GM11168 (cell line): ENCODE measurements at regions not wholly inside any gene's neighbourhood (a gene's known extent, or its start where the extent isn't known, plus 50 kb on each side); places are given as distances from the start of the nearest gene placed in this dataset.
"Not testable (repeated sequence)": the region's sequence is repeated elsewhere in the genome, so short reads cannot be mapped to it uniquely, and the experiment has no call there.

Source experiments
- in situ Hi-C: fragments of 300-500 bp; cut with MboI; formaldehyde crosslinking; loops from one replicate; pipeline ENCODE4 v1.12.0; 2022; ENCODE audit warnings: low sequenced_read_pairs; ENCODE audit not compliant: unreplicated experiment

DNA sequence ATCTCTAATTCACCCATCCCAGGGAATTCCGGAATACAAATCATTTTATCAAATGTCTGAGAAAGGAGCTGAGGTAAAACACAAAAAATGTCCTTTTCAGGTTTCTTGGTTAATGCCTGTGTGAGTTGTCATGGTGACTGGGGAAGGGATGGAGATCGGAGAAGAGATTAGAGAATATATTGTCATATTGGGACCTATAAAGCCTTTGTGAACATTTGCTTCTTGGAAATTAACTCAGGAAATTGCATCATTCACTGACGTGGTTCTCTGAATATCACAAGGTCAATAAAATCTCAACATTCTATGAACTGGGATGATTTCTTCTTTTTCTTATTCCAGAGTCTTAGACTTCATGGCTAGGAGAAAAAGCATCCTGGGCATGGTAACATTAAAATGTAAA, 174.8 kb upstream of the GLRA2 start:
- in situ Hi-C loops, result no loop called here

DNA sequence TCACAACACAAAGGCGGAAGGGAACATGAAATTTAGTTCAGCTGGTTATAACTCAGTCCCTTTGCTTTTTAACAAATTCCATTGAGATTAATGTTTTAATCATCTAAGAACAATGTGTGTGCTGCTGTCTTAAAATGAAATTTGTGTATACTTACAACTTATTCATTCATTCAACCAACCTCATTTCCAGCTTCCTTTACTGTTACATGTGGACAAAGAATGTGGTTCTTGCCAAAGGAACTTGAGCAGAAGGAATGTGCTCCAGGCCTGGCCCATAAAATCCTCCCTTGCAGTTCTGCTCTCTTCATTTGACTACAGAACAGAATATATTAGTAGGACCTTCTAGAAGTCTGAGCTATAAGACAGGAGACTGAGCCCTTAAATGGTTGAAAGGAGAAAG, 176.8 kb upstream of the GLRA2 start:
- in situ Hi-C loops, result no loop called here

DNA sequence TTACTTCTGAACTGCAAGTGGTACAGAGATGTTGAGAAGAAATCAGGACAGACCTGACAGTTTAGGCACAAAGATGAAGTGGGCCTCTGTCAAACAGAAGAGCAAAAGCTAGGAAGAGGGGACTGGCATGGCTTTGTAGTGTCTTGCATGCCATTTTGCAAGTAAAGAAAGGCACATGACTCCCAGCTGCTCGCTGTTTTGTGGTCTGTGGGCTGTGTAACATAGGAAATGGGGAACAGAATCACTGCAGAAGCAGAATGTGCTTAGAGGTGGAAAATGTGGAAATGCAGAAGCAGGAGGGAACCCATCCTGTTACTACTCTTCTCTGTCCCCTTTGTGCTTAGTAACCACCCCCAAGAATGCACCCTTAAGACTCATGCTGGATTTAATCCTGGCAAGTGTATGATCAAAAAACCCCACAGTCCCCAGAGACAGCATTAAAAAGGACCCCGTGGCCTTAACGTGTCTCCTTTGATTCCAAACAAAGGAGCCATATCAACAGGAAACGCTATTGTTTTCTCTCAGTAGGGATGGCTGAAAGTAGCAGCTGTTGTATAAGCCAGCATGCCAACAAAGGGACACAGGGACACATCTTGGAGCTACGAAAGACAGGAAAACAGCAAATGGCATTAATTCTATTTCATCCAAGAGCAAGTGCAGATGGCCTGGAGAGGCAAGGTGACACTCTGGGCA, 177.6 kb upstream of the GLRA2 start:
- in situ Hi-C loops, result no loop called here

DNA sequence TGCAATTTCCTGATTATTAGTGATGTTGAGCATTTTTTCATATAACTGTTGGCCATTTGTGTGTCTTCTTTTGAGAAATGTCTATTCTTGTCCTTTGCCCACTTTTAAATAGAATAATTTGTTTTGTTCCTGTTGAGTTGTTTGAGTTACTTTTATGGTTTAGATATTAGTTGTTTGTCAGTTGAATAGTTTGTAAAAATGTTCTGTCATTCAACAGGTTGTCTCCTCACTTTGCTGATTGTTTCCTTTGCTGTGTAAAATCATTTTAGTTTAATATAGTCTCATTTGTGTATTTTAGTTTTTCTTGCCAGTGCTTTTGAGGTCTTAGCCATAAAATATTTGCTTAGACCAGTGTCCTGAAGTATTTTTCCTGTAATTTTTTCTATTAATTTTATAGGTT, 181.8 kb upstream of the GLRA2 start:
- in situ Hi-C loops, result no loop called here

DNA sequence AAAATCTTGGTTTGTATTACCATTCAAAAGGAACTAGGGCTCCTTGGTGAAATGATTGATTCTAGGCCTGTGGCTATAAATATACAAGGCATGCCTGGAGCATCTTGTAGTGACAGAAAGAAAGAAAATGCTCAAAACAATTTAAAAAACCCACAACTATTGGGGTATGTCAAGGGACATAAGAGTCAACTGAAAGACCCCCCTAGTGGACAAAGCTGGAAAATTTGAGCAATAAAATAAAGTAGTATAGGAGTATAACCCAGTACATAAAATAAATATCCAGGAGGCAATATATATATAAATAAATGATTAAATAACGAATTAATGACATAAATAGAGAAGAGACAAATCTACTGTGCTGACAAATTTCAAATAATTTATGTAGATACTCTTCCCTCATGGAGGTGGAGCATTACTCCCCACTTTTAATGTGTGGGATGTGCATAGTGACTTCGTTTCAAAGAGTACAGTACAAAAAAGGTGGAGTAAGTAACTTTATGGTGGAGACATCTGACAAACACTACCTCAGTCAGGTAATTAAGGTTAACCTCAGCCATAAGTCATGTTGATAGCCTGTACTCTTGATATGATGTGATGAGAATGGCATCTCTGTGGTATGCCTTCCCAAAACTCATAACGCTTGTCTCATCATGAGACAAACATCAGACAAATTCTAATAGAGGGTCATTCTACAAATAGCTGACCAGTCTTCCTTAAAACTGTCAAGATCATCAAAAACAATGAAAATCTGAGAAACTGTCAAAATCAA, 185.0 kb upstream of the GLRA2 start:
- in situ Hi-C loops, result no loop called here

DNA sequence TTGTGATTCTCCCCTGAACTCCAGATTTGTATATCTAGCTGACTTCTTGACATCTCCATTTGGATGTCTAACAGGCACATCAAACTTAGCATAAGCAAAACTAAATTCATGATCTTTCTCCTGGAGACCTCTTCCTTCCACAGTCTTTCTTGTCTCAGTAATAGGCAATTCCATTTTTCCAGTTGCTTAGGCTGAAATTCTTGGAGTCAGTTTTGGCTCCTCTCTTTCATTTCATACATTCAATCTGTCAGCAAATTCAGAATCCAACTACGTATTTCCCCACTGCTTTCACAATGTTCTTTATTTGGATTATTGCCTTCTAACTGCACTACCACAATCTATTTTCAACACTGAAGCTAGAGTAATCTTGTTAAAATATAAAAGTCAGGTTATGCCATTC, 219.9 kb upstream of the GLRA2 start:
- in situ Hi-C loops, result no loop called here

DNA sequence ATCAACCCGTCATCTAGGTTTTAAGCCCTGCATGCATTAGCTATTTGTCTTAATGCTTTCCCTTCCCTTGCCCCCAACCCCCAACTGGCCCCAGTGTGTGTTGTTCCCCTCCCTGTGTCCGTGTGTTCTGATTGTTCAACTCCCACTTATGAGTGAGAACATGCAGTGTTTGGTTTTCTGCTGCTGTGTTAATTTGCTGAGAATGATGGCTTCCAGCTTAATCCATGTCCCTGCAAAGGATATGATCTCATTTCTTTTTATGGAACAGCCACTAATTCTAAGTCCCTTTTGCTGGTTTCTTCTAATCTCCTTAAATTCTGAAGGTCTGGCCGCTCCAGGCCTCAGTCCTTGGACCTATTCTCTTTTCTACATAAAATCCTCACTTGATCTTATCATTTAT, 220.4 kb upstream of the GLRA2 start:
- in situ Hi-C loops, result not testable (repeated sequence)

DNA sequence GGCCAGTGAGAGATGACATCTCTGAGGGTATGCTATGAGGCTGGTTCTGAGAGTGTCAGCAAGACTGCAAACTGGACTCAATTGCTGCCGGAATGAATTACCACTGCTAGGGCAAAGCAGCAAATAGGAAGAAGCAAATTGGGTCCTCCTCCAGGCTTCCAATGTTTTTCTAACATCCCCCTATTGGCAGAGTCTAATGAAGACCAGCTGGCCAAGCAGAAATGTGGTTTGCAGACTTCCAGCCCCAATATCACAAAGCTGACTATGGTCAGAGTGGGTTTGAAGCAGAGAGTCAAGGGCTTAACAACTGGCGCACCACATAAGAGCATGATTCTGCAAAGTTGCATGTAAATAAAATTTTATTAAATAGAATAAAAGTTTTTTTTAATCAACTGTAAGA, 225.4 kb upstream of the GLRA2 start:
- in situ Hi-C loops, result no loop called here

DNA sequence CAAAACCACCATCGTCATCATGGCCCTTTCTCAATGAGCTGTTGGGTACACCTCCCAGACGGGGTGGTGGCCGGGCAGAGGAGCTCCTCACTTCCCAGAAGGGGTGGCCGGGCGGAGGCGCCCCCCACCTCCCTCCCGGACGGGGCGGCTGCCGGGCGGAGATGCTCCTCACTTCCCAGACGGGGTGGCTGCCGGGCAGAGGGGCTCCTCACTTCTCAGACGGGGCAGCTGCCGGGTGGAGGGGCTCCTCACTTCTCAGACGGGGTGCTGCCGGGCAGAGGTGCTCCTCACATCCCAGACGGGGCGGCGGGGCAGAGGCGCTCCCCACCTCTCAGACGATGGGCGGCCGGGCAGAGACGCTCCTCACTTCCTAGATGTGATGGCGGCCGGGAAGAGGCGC, 226.8 kb upstream of the GLRA2 start:
- in situ Hi-C loops, result not testable (repeated sequence)

DNA sequence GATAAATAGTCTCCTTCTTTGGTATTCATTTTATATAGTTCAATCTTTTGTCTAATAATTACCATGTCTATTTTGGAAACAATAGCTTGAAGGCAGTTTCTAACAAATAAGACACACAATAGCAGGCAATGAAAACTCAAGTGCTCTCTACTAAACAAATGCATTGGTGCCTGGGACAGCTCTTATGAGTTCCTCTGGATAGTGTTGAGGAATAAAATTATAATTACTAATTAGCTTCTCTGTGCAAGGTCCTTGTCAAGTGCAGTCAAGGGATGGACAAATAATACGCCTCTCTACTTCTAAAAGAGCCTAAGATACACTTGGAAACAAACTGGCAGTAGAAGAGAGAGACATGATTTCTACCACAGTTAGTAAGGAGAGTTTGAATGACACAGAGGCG, 229.0 kb upstream of the GLRA2 start:
- in situ Hi-C loops, result no loop called here

DNA sequence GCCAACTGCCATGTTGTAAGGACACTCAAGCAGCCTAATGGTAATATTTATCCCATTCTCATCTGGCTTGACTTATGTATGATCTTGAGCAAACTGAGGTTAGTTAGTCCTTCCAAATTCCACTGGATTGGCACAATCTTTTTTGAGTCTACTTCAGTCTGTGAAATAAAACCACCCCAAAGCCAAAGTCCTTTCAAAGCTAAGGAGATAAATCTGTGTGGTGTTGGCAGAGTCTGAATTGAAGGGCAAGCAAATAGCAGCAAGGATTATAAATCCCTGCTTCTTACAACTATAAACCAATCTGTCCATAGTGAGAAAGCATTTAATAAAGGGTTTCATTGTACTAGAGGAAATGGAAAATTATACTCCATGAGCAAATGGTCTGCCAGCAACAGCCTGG, 233.9 kb upstream of the GLRA2 start:
- in situ Hi-C loops, result no loop called here

DNA sequence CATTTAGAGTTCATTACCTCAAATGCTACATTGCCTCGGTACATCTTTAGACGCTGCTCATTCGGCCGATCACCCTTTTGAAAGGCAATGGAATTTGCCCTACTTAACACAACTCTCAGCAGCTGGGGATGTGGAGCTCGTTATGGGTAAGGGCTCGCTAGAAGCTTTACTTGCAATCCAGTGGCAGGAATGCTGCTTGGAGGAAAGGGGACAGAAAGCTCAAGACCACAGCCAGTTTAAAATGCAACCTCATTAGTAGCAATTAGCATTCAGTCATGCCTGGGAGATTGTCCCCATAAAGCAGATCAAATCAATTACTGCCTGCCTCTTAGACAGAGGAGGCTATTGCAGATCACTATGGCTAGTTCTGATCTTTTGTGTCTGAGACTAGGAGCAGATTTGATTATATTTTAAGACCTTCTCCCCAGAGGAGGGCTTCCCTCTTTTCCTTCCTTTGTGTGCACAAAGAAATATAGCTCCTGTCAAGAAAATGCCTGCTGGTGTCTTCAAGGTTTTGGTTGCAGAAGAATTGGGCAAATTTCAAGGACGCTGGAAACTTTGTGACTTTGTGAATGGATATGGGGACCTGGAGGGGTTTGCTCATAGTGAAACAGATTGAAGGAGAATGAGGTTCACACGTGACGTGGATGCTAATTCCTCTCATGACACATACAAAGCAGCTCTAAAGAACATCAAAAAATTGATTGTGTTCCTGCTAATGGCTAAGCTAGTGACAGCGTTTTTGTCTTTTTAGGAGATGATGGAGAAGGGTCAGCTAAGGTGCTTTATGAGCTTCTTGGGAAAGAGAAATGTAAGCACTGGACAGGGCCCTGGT, 237.5 kb upstream of the GLRA2 start:
- in situ Hi-C loops, result no loop called here

DNA sequence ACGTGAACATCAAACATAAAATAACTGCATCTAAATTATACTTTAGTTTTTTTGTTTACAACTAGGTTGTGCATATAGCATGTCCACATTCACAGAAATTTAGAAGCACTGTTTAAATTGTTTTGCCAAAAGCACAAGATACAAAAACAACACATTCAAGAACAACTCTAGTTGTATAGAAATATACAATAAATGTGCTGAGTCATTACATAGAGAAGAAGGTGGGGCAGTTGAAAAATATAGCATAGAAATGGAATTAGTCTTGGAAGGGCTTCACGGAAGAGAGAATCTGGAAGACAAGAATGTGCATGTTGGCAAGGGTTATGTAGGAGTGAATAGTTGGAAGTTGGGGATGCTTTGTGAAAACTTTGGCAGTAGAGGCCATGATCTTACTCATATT, 239.0 kb upstream of the GLRA2 start:
- in situ Hi-C loops, result no loop called here

DNA sequence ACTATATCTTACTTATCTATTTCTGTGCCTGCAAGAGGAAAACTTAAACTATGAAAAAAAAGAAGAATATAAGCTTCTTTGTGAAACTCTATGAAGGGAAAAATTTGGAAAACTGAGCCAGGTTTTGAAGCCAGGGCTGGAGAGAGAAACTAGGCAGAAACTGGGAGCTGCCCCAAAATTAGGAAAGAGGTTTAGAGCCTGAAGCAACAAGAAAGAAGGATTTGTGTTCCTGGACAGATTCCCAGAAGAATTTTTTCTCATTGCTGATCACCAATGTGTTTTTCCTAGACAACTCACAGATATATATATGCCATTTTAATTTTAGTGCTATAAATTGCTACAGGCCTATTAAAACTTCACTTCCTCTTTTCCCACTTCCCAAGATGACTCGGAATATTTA, 245.0 kb upstream of the GEMIN8 start:
- in situ Hi-C loops, result no loop called here

DNA sequence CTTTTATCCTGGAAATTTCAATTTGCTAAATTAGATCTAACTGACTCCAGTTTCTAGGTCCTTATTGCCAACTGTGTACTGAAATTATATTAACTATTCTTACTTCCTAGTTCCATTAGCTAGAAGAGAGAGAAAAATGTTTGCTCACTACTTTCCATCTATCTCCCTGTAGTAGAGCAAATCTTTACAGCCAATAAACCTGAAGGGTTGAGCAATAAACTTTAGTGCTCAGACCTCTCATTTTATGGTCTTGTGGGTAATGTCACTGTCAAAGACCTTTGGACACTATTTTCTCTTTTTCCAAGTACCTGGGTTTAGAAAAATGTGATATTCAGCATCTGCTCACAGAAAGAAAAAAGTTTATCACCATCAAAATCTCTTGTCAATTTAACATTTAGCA, 237.5 kb upstream of the GEMIN8 start:
- in situ Hi-C loops, result no loop called here

DNA sequence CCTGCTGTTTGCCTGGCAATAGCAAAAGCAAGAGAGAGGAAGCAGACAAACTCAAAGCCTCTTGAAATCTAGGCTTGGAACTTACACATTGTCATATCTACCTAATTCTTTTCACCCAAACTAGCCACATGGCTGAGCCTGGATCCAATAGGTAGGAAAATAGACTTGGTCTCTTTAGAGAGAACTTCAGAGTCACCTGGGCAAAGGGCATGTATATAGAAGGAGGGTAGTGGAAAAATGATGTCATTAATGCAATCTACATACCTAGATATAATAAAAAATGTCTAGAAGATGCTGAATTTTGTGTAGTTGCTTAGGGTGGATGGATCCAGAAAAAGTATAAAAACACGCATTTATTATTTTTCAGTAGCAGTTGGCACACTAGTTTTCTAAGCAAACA, 237.0 kb upstream of the GEMIN8 start:
- in situ Hi-C loops, result no loop called here

DNA sequence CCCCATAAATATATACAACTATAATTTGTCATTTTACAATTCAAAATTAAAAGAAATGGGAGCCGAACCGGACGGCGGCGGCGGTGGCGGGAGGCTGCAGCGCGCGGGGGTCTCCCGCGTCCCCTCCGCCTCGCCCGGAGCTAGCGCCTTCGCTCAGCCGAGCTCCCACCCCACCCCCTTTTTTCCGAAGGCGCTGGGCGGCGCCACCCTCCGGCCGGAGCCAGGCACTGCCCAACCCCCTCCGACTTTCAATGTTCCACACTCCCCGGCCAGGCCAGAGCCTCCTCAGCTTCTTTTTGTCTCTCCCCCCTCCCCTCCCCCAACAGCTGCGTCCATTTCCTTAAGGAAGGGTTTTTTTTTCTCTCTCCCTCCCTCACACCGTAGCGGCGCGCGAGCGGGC, 214.1 kb upstream of the GEMIN8 start:
- in situ Hi-C loops, result no loop called here

DNA sequence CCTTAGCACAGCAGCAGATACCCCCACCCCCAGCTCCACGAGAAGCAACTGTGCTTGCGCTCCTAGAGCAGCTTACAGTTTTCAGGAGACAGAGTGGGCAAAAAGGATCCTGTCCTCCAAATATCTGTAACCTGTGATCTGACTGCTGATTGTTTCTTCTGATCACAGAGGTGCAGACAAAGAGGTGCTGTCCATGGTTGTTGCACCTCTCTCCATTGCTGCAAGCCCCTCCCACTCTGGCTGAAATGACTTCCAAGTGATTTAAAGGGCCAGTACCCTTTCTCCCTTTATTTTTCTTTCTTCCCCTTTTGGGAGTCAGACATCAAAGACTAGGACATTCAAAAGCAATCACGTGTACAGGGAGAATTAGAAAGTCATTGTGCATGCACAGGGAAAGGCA, 205.3 kb upstream of the GEMIN8 start:
- in situ Hi-C loops, result loop anchor here (10.0 kb wide), 1 partner anchor 240 kb away; no protein-coding TSS in a partner anchor

DNA sequence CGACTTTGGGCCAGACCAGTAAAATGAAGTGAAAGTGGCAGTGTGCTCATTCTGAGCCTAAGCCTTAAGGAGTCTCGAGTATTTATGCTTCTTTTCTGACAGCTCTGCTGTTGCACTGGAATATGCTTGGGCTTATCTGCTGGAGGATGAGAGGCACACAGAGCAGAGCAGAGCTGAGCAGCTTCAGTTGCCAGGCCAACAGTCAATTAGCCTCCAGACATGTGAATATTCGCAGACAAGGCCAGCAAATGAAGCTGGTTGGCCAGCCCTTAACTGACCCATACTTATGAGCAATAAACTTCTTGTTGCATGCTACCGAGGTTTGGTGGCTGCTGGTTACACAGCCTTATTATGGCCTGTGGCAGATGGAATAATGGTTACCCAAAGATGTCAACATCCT, 203.0 kb upstream of the GEMIN8 start:
- in situ Hi-C loops, result loop anchor here (10.0 kb wide), 1 partner anchor 242 kb away; no protein-coding TSS in a partner anchor

DNA sequence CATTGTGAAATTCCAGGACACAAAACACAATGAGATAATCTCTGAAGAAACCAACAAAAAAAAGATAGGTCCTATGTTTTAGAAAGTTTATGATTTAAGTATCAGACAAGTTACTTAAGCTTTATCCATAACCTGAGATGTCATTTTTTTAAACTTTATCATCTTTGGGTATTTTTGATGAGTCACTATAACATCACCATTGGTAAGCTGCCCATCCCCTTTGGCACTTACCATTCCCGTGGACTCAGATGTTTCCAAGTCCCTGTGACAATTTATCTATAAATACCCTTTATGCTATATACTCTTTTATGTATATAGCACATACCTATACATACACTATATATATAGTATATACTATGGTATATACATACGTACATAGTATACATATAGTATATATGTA, 198.9 kb upstream of the GEMIN8 start:
- in situ Hi-C loops, result no loop called here

DNA sequence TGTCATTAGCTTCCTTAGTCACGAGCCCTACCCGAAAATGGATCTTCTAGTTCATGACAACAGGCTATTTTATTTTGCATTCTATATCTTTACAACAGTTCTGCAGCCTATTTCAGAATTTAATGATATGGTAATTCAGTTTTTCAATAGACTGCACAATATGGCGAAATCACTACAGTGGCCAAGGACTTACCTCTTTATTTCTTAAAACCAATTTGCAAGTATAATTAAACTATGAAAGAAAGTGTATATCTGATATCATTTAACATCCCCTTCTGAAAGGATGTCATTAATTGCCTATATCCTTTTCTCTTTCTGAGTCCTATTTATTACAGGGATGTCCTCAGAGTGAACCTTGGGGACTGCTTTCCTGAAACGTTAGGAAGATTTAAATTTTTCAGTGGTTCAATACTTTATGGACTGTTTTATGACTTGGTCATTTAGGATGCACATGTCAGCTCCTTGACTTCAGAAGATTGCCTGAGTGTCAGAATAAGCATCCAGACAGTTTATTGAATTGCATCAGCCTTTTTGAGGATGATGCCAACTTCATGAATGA, 190.8 kb upstream of the GEMIN8 start:
- in situ Hi-C loops, result loop anchor here (25.0 kb wide), 1 partner anchor 2008 kb away; no protein-coding TSS in a partner anchor
